ENCODE measurements at regions not wholly inside any gene's neighbourhood (a gene's known extent, or its start where the extent isn't known, plus 50 kb on each side); places are given as distances from the start of the nearest gene placed in this dataset.

- DNase-seq (ENCODE audit: low read depth) = no peak
Measured at GRCh38 chr16:66265556-66266141, 100.8 kb upstream of the CDH5 start.

GRCh38 chr16:66265048-66265415, 101.5 kb upstream of the CDH5 start:
- DNase-seq (ENCODE audit: low read depth) = no peak

GRCh38 chr16:66264311-66265047, 102.0 kb upstream of the CDH5 start:
- DNase-seq (ENCODE audit: low read depth) = no peak

GRCh38 chr16:66263973-66264310, 102.5 kb upstream of the CDH5 start:
- no peak for DNase-seq (ENCODE audit: low read depth)

GRCh38 chr16:66263168-66263972, 103.1 kb upstream of the CDH5 start:
- DNase-seq (ENCODE audit: low read depth) = no peak

- no peak for DNase-seq (ENCODE audit: low read depth)
Measured at GRCh38 chr16:66262253-66263167, 104.0 kb upstream of the CDH5 start.

GRCh38 chr16:66261826-66262225, 104.7 kb upstream of the CDH5 start:
- no peak for DNase-seq (ENCODE audit: low read depth)

GRCh38 chr16:66260522-66261254, 105.8 kb upstream of the CDH5 start:
- DNase-seq (ENCODE audit: low read depth) = no peak

GRCh38 chr16:66258916-66259845, 107.3 kb upstream of the CDH5 start:
- DNase-seq (ENCODE audit: low read depth) = no peak

- no peak for DNase-seq (ENCODE audit: low read depth)
Measured at GRCh38 chr16:66256919-66257318, 109.6 kb upstream of the CDH5 start.

- DNase-seq (ENCODE audit: low read depth) = no peak
Measured at GRCh38 chr16:66255647-66256046, 110.8 kb upstream of the CDH5 start.

- DNase-seq (ENCODE audit: low read depth) = no peak
Measured at GRCh38 chr16:66254751-66255150, 111.7 kb upstream of the CDH5 start.

- DNase-seq (ENCODE audit: low read depth) = no peak
Measured at GRCh38 chr16:66254106-66254505, 112.4 kb upstream of the CDH5 start.

- DNase-seq (ENCODE audit: low read depth) = no peak
Measured at GRCh38 chr16:66251476-66252160, 114.9 kb upstream of the CDH5 start.

- DNase-seq (ENCODE audit: low read depth) = no peak
Measured at GRCh38 chr16:66250686-66251431, 115.6 kb upstream of the CDH5 start.

- DNase-seq (ENCODE audit: low read depth) = peak; percentile 25
Measured at GRCh38 chr16:66247516-66248481, 118.7 kb upstream of the CDH5 start.

GRCh38 chr16:66245868-66246267, 120.6 kb upstream of the CDH5 start:
- DNase-seq (ENCODE audit: low read depth) = no peak

GRCh38 chr16:66245072-66245471, 121.4 kb upstream of the CDH5 start:
- DNase-seq (ENCODE audit: low read depth) = no peak
